ENCODE measurements at regions not wholly inside any gene's neighbourhood (a gene's known extent, or its start where the extent isn't known, plus 50 kb on each side); places are given as distances from the start of the nearest gene placed in this dataset.

GRCh38 chr22:49068861-49069500, 758.7 kb downstream of the BRD1 start:
- TF ChIP-seq CTCF (IDR thresholded peaks at IDR 0.05) = no peak
- TF ChIP-seq POLR2A (IDR thresholded peaks at IDR 0.05) = no peak

Data from tibial nerve (tissue), 3 donors.